ENCODE measurements at regions not wholly inside any gene's neighbourhood (a gene's known extent, or its start where the extent isn't known, plus 50 kb on each side); places are given as distances from the start of the nearest gene placed in this dataset.

GRCh38 chr20:9930142-9930541 lies 91.3 kb upstream of the PAK5 start:
- ChIA-PET CTCF (no interaction called here), POLR2A (no interaction called here)
- no TSS peak for BruUV-seq (replicated peaks)
- Histone ChIP-seq H3K36me3 (ENCODE audit: control insufficient read depth, insufficient read depth, low read length) (no peaks in the 10 kb centered on the region), H3K27me3 (ENCODE audit: control insufficient read depth, insufficient read depth, low read length) (no peaks in the 10 kb centered on the region), H3K27ac (ENCODE audit: low read length) (no peak overlapping the region), H3K4me1 (ENCODE audit: control insufficient read depth, insufficient read depth, low read length) (no peaks in the 10 kb centered on the region), H3K4me3 (ENCODE audit: low read depth in 2 of 2, low read length in 2 of 2) (no peak overlapping the region), H3K9me3 (ENCODE audit: control insufficient read depth, insufficient read depth, low read depth, low read length) (no peaks in the 10 kb centered on the region)
- intact Hi-C loops (cut with micrococcal nuclease; ENCODE audit: unreplicated experiment): no loop called here
- no peak for ATAC-seq
- no peak for TF ChIP-seq TCF7L2 (IDR thresholded peaks at IDR 0.05; ENCODE audit: low read depth, low read length)
- TF ChIP-seq POLR2AphosphoS5 (IDR thresholded peaks at IDR 0.05; ENCODE audit: low read depth, low read length): no peak
- no peak for TF ChIP-seq CTCF (IDR thresholded peaks at IDR 0.05)
- no peak for TF ChIP-seq REST (IDR thresholded peaks at IDR 0.05; ENCODE audit: insufficient read depth in 1 of 2, low read depth in 2 of 2, low read length in 1 of 2)
- TF ChIP-seq SIN3A (IDR thresholded peaks at IDR 0.05; ENCODE audit: borderline replicate concordance, insufficient read depth, low read depth, low read length): no peak
- in situ Hi-C loops (cut with HindIII; ENCODE audit: low pct_unique_long_range_greater_than_20kb, low sequenced_read_pairs): no loop called here
- DNase-seq (ENCODE audit: low read depth, low spot score): no peak

GRCh38 chr20:9928955-9929354 lies 90.1 kb upstream of the PAK5 start:
- TF ChIP-seq SIN3A (IDR thresholded peaks at IDR 0.05; ENCODE audit: borderline replicate concordance, insufficient read depth, low read depth, low read length): no peak
- TF ChIP-seq POLR2AphosphoS5 (IDR thresholded peaks at IDR 0.05; ENCODE audit: low read depth, low read length): no peak
- no peak for TF ChIP-seq REST (IDR thresholded peaks at IDR 0.05; ENCODE audit: insufficient read depth in 1 of 2, low read depth in 2 of 2, low read length in 1 of 2)
- no peak for TF ChIP-seq TCF7L2 (IDR thresholded peaks at IDR 0.05; ENCODE audit: low read depth, low read length)
- no peak for TF ChIP-seq CTCF (IDR thresholded peaks at IDR 0.05)
- in situ Hi-C loops (cut with HindIII; ENCODE audit: low pct_unique_long_range_greater_than_20kb, low sequenced_read_pairs) (no loop called here), intact Hi-C loops (cut with micrococcal nuclease; ENCODE audit: unreplicated experiment) (no loop called here)
- H3K27me3 ChIP-seq (ENCODE audit: control insufficient read depth, insufficient read depth, low read length): no peaks in the 10 kb centered on the region
- DNase-seq (ENCODE audit: low read depth, low spot score) (no peak), ATAC-seq (no peak)
- no peaks in the 10 kb centered on the region for H3K4me1 ChIP-seq (ENCODE audit: control insufficient read depth, insufficient read depth, low read length)
- POLR2A ChIA-PET: no interaction called here
- H3K9me3 ChIP-seq (ENCODE audit: control insufficient read depth, insufficient read depth, low read depth, low read length): no peaks in the 10 kb centered on the region
- no peaks in the 10 kb centered on the region for H3K36me3 ChIP-seq (ENCODE audit: control insufficient read depth, insufficient read depth, low read length)
- no peak overlapping the region for H3K27ac ChIP-seq (ENCODE audit: low read length)
- H3K4me3 ChIP-seq (ENCODE audit: low read depth in 2 of 2, low read length in 2 of 2): no peak overlapping the region
- CTCF ChIA-PET: no interaction called here
- BruUV-seq (replicated peaks): no TSS peak
